HG03460 (cell line): ENCODE measurements at regions not wholly inside any gene's neighbourhood (a gene's known extent, or its start where the extent isn't known, plus 50 kb on each side); places are given as distances from the start of the nearest gene placed in this dataset.

ENCODE experiments used
- ATAC-seq: cut with Tn5 transposase; IDR thresholded peaks from one replicate; pipeline ENCODE4 v1.9.1; 2021; ENCODE audit not compliant: unreplicated experiment

DNA sequence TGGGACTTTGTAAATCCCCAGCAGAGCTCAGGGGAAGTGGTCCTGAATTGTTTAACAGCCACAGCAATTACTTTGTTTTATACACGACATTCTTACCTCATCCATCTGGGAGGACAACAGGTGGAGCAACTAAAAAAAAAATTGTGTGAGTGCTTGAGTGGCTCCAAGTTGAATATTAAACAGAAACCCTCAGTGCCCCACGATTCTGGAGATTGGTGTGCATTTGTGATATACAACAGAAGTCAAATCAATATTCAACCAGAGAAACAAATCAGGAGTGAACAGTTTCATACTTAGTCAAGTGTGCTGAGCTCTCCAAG is 204.8 kb downstream of the HAPSTR1 start:
- no peak for ATAC-seq

- no peak for ATAC-seq
These were observed 206.1 kb downstream of the HAPSTR1 start for GRCh38 chr16:9297437-9298113.

DNA sequence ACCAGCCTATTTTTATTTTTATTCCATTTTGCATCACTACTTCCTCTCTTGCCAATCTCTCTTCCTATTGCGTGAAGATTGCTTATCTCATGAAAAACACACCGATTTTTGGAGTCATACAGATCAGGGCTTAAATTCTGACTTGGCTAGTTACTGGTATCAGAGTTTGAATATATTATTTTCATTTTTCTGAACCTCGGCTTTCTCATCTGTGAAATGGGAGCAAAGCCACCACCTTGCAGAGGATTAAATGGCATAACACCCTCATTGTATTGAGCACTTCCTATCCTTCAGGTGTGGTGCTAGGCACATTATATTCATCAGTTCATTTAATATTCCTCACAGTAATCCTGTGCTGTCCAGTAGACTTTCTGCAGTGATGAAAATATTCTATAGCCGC is 208.8 kb downstream of the HAPSTR1 start:
- no peak for ATAC-seq

DNA sequence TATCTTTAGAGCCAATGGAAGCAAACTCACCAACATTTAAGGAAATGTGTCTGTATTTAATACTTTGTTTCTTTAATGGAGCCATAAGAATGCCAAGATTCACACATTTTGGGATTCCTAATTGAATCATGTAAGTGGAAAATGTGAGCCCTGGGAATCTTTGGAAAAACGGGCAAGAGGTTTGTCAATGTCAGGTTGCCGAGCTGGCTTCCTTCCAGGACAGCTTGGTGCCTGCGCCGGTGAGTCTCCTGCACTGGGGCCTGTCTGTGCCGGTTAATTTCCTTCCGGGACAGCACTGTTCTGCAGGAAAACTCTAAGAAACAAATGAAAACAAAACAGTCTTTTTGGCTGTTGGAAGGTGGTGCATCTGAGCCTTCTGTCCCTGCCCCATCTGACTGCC is 210.6 kb downstream of the HAPSTR1 start:
- ATAC-seq, result no peak

DNA sequence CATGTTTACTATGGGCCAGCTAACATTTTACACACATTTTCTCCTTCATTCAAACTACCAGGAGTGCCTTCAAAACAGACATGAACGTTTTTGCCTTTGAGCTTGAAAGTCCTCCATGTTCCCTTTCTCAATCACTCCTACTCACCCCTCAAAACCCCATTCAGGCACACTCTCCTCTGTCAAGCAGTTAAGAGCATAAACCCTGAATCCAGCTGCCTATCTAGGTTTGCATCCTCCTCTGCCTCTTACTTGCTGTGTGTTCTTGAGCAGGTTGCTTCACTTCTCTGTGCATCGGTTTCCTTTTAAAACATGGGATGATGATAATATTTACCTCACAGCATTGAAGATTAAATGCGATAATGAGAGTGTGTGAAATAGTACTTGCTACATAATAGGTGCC is 215.3 kb downstream of the HAPSTR1 start:
- ATAC-seq, result no peak

GRCh38 chr16:9307446-9307845 is 216.0 kb downstream of the HAPSTR1 start:
- no peak for ATAC-seq

GRCh38 chr16:9308356-9308801 is 216.9 kb downstream of the HAPSTR1 start:
- ATAC-seq, result no peak

GRCh38 chr16:9308850-9309249 is 217.4 kb downstream of the HAPSTR1 start:
- ATAC-seq, result no peak

DNA sequence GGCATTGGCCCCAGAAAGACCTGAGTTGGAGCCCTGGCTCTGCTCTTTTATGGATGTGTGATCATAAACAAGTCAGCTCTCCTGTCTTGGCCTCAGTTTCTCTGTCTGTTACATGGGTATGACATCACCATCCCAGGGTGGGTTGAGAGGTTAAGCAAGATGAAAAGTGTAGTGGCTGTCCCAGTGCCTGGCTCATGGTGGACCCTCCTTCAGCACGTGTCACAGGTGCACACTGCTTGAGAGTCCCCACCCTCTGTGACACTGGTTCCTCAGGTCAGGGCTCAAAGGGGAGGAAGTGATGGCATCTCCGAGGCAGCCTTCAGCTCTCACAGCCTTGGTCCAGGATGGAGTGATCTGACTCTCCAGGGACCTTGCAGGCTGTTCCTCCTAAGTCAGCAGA is 218.4 kb downstream of the HAPSTR1 start:
- ATAC-seq, result no peak

GRCh38 chr16:9311303-9311954 is 220.0 kb downstream of the HAPSTR1 start:
- ATAC-seq, result no peak

GRCh38 chr16:9316008-9316407 is 224.6 kb downstream of the HAPSTR1 start:
- no peak for ATAC-seq

DNA sequence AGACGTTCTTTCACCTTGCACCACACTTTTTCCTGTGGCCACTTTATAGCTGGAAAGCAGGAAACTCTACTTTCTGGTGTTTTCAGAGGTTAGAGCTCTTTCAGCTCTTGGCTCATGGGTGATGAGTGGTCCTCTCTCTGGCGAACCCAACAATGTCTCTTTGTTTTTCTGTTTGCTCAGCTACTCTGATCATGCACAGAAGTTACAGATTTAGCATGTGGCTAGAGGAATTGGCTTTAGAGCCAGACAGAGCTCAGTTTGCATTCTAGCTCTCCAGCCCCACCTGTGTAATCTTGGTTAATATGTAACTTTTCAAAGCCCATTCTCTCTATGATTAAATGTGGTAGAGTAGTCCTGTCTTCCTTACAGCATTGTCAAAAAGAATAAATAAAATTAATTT is 225.2 kb downstream of the HAPSTR1 start:
- no peak for ATAC-seq

- no peak for ATAC-seq
These were observed 227.3 kb downstream of the HAPSTR1 start for GRCh38 chr16:9318764-9319163.

GRCh38 chr16:9322769-9323168 is 231.3 kb downstream of the HAPSTR1 start:
- no peak for ATAC-seq

DNA sequence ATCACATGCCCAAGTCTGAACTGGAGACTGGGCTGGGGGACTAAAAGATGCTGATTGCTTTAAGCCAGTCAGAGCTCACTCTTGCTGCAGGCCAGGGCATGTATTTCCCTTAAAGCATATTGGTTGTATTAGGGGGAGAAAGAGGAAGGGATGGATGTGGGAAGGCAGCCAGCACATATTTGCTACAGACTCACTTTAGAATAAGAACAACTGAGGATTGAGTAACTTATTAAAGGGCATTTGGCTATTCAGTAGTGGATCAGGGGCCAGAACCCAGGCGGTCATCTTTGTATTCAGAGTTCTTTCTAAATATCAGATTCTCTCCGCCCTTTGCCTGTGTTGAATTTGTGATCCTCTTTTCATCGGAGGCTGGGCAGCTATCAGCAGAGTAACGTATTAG is 231.7 kb downstream of the HAPSTR1 start:
- no peak for ATAC-seq

- ATAC-seq, result no peak
These were observed 235.8 kb downstream of the HAPSTR1 start for GRCh38 chr16:9327253-9327652.

DNA sequence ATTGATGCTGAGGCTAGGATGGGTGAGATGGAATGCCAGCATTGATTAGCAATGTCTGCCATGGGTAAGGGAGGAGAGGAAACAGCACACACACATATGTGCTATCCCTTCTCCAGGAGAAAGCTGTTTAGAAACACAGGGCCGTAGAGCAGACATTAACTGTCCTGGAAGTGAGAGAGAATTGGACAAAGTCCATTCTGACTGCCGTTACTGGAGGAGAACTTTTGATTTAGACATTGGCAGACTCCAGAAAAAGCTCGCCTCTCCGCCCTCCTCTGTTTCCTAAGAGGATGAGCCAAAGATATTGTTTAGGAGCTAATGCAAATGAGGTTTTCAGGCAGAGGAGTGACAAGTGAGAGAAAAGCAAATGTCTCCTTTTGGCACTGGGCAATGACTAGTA is 237.0 kb downstream of the HAPSTR1 start:
- ATAC-seq, result no peak

DNA sequence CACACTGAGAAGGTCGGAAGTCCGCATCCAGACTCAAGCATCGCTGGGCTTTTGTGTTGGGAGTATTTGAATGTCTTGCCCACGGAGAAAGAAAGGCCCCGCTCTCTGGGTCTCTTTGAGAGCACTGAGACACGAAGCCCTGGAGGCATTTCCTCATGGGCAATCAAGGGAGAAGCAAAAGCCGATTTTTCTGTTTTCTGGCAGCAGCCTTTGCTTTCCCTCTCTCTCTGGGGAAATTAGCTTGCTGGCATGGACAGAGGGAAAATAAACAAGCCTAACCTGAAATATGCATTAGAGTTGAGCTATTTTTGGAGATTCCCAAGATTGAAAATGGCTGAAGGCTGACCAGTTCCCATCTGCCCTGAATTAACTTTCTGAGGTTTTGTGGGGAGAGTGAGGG is 238.7 kb downstream of the HAPSTR1 start:
- no peak for ATAC-seq

- no peak for ATAC-seq
These were observed 240.1 kb downstream of the HAPSTR1 start for GRCh38 chr16:9331503-9331902.

DNA sequence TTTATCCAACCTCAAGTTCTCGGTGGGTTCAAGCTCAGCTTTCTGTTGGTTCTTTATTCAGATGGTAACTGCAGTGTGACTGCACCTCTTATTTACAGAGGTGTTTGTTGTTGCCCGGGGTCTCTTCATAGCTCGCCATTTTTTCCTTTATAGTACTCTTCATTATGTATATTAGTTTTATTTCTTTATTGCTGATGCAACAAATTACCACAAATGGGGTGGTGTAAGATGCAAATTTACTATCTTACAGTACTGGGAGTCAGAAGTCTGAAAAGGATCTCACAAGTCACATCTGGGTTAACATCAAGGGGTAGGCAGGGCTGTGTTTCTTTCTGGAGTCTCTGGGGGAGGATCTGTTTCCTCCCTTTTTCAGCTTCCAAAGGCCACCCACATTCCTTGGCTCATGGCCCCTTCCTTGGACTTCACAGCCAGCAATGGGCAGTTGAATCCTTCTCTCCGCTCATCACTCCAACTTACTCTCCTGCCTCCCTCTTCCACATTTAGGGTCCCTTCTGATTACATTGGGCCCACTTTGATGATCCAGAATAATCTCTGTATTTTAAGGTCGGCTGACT is 241.2 kb downstream of the HAPSTR1 start:
- no peak for ATAC-seq

DNA sequence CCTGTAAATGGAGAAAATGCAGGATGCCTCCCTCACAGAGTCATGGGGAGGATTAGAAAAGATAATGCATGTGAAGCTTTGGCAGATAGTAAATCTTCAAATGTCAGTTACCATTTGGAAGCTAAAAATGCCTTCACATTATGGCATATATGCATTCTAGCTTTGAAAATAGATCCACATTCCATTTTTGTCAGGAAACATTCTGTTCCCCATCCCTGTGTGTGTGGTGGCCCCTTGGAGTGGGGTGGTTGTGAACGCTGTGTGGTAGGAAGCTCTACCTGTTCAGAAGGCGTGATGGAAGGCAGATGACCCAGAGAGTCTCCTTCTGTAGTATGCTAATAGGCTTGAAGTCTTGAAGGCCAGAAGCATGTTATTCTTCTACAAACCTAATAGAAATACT is 242.0 kb downstream of the HAPSTR1 start:
- no peak for ATAC-seq

DNA sequence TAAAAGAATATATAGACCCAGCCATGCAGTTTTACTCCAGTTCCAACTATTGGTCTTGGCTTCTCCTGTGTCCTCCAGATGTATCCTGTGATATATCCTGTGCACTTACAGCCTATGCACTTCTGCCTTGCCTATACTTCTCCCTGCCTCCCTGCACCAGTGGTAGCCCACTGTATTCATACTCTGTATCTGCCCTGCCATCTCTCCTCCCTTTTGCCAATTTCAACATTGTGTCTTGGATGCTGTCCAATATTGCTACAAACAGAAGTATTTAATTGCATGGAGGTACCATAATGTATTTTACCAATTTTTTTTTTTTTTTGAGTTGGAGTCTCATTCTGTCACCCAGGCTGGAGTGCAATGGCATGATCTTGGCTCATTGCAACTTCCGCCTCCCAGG is 242.7 kb downstream of the HAPSTR1 start:
- no peak for ATAC-seq
